ENCODE measurements at regions not wholly inside any gene's neighbourhood (a gene's known extent, or its start where the extent isn't known, plus 50 kb on each side); places are given as distances from the start of the nearest gene placed in this dataset.

DNA sequence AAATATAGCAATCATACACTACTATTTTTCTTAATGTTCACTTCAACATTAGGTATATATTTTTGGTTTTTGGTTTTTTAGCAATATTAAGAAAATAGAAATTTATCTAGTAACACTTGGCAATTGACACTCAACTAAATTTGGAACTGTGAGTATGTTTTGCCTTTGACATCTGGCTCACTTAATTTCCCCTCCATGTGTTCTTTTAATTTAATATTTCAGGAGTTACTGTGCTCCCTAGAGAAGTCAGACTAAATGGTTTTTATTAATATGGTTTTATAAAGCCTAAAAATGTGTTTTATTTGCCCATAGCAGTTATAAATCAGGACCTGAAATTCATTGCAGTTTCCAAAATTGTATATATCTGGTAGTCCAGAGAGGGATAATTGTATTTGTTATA is 175.3 kb upstream of the AVPR1A start:
- DNase-seq (ENCODE audit: low spot score): no peak
- no peak overlapping the region for H3K4me3 Mint-ChIP-seq (ENCODE audit: unreplicated experiment)
- no peaks in the 10 kb centered on the region for H3K4me1 Mint-ChIP-seq (ENCODE audit: low read depth)
- no peak overlapping the region for H3K27ac Mint-ChIP-seq (ENCODE audit: unreplicated experiment)
- TF ChIP-seq, protein P1, sequence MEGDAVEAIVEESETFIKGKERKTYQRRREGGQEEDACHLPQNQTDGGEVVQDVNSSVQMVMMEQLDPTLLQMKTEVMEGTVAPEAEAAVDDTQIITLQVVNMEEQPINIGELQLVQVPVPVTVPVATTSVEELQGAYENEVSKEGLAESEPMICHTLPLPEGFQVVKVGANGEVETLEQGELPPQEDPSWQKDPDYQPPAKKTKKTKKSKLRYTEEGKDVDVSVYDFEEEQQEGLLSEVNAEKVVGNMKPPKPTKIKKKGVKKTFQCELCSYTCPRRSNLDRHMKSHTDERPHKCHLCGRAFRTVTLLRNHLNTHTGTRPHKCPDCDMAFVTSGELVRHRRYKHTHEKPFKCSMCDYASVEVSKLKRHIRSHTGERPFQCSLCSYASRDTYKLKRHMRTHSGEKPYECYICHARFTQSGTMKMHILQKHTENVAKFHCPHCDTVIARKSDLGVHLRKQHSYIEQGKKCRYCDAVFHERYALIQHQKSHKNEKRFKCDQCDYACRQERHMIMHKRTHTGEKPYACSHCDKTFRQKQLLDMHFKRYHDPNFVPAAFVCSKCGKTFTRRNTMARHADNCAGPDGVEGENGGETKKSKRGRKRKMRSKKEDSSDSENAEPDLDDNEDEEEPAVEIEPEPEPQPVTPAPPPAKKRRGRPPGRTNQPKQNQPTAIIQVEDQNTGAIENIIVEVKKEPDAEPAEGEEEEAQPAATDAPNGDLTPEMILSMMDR (IDR thresholded peaks at IDR 0.05): no peak
- H3K36me3 Mint-ChIP-seq (ENCODE audit: low read depth): no peaks in the 10 kb centered on the region
- no peaks in the 10 kb centered on the region for H3K9me3 Mint-ChIP-seq (ENCODE audit: low read depth)
- peaks cover 19% of the 10 kb centered on the region for H3K27me3 Mint-ChIP-seq (ENCODE audit: low read depth)

DNA sequence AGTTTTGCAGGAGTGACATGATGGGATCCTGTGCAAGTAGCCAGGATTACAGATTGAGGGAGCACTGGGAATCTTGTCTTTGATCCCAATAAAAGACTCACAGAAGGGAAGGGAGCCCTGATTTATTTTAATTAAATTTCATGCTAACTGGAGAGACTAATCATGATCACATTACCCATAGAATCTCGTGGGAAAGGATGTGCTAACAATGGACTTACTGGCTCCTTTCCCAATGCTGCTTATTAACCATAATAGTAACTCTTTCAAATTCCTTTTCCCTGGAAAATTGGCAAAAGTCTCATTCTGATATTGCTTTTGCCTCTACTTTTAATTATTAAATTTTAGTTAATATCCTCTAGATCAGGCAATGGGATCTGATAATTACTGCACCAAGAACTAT is 174.8 kb upstream of the AVPR1A start:
- TF ChIP-seq, protein P1 (IDR thresholded peaks at IDR 0.05): no peak
- Mint-ChIP-seq H3K36me3 (ENCODE audit: low read depth) (no peaks in the 10 kb centered on the region), H3K27ac (ENCODE audit: unreplicated experiment) (no peak overlapping the region), H3K27me3 (ENCODE audit: low read depth) (peaks cover 17% of the 10 kb centered on the region), H3K4me1 (ENCODE audit: low read depth) (no peaks in the 10 kb centered on the region), H3K9me3 (ENCODE audit: low read depth) (no peaks in the 10 kb centered on the region), H3K4me3 (ENCODE audit: unreplicated experiment) (no peak overlapping the region)
- no peak for DNase-seq (ENCODE audit: low spot score)

DNA sequence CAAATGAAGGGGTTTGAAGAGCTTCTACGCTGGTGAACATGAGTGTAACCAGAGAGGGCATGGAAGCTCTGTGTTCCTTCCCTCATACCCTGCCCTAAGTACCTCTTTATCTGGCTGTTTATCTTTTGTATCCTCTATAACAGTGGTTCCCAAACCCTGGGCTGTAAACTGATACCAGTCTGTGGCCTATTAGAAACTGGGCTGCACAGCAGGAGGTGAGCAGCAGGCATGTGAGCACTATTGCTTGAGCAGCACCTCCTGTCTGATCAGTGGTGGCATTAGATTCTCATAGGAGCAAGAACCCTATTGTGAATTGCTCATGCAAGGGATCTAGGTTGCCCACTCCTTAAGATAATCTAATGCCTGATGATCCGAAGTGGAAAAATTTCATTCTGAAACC is 172.9 kb upstream of the AVPR1A start:
- Mint-ChIP-seq H3K4me3 (ENCODE audit: unreplicated experiment) (no peak overlapping the region), H3K36me3 (ENCODE audit: low read depth) (no peaks in the 10 kb centered on the region), H3K27ac (ENCODE audit: unreplicated experiment) (no peak overlapping the region), H3K4me1 (ENCODE audit: low read depth) (peaks cover 9% of the 10 kb centered on the region), H3K9me3 (ENCODE audit: low read depth) (no peaks in the 10 kb centered on the region), H3K27me3 (ENCODE audit: low read depth) (peaks cover 13% of the 10 kb centered on the region)
- TF ChIP-seq, protein P1 (IDR thresholded peaks at IDR 0.05): no peak
- DNase-seq (ENCODE audit: low spot score): no peak

DNA sequence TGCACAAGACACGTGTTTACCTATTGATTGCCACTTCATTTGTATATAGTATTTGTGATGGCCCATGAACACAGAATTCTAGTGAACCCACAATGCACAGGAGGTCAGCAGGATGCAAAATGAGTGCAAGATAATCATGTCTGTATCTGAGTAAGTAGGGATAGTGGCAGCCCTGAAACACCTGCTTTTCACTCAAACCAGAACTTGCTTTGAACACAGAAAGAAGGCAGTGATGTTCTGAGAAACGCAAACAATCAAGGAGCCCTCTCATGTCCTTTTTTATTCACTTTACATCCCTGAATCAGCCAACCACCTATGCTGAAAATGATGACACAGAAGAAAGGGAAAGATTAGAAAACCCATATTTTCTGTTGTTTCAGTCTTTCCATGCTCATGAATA is 170.4 kb upstream of the AVPR1A start:
- Mint-ChIP-seq H3K36me3 (ENCODE audit: low read depth) (no peaks in the 10 kb centered on the region), H3K27me3 (ENCODE audit: low read depth) (peaks cover 13% of the 10 kb centered on the region), H3K27ac (ENCODE audit: unreplicated experiment) (no peak overlapping the region), H3K4me3 (ENCODE audit: unreplicated experiment) (no peak overlapping the region), H3K9me3 (ENCODE audit: low read depth) (no peaks in the 10 kb centered on the region), H3K4me1 (ENCODE audit: low read depth) (peaks cover 14% of the 10 kb centered on the region)
- DNase-seq (ENCODE audit: low spot score): no peak
- TF ChIP-seq, protein P1 (IDR thresholded peaks at IDR 0.05): no peak

DNA sequence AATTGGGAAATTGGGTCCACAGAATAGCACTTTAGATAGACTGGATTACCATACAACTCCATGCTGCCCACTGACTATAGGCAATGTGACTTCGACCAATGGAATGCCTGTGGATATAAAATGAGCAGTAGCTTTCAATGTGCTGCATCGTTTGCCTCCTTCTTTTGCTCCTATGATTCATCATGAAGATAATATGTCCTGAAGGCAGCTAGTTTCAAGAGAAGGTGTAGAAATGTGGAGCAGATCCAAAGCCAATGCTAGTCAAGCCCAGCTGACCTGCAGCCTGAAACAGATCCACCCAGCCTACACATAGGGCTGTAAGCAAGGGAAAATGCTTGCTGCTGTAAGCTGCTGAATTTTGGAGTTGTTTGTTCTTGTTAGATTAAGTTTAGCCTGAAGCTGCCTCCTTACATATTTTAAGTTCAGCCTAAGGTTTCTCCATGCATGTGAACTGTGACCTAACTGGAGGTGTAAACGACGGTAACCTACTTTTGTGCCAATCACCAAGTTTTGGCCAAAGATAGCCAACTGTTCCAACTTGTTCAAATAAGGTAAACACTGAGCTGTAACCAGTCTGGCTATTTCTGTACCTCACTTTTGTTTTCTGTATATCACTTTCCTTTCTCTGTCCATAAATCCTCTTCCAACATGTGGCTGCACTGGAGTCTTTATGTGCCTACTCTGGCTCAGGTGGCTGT is 169.1 kb upstream of the AVPR1A start:
- Mint-ChIP-seq H3K4me1 (ENCODE audit: low read depth) (peaks cover 14% of the 10 kb centered on the region), H3K36me3 (ENCODE audit: low read depth) (no peaks in the 10 kb centered on the region), H3K4me3 (ENCODE audit: unreplicated experiment) (no peak overlapping the region), H3K27me3 (ENCODE audit: low read depth) (peaks cover 9% of the 10 kb centered on the region), H3K27ac (ENCODE audit: unreplicated experiment) (no peak overlapping the region), H3K9me3 (ENCODE audit: low read depth) (no peaks in the 10 kb centered on the region)
- TF ChIP-seq, protein P1 (IDR thresholded peaks at IDR 0.05): no peak
- no peak for DNase-seq (ENCODE audit: low spot score)
